DND-41 (cell line): ENCODE measurements at regions not wholly inside any gene's neighbourhood (a gene's known extent, or its start where the extent isn't known, plus 50 kb on each side); places are given as distances from the start of the nearest gene placed in this dataset.

Source experiments
- ATAC-seq: fragments of 200-7000 bp; cut with Tn5 transposase; 3 replicates; pipeline ENCODE4 v1.9.1; 2021; ENCODE audit warnings: low read depth; ENCODE audit not compliant: insufficient read depth
- DNase-seq: peaks from one replicate; pipeline ENCODE4 v3.0.0-alpha.2; 2020
- H2AFZ ChIP-seq: 2 replicates; pipeline ENCODE4 v1.6.0; 2012; ENCODE audit warnings: low read depth, low read length
- H3K27ac ChIP-seq: 2 replicates; pipeline ENCODE4 v1.5.1; 2012; ENCODE audit warnings: low read length, inconsistent platforms
- H3K27me3 ChIP-seq: fragments of 200-600 bp; sonication (generic); 2 replicates; pipeline ENCODE4 v1.6.0; 2012; ENCODE audit warnings: low read length, mild to moderate bottlenecking, inconsistent platforms; ENCODE audit not compliant: insufficient read depth, poor library complexity
- H3K36me3 ChIP-seq: 2 replicates; pipeline ENCODE4 v1.5.1; 2012; ENCODE audit warnings: low read length, inconsistent platforms; ENCODE audit not compliant: insufficient read depth
- H3K4me1 ChIP-seq: 2 replicates; pipeline ENCODE4 v1.5.1; 2012; ENCODE audit warnings: mild to moderate bottlenecking, low read length; ENCODE audit not compliant: insufficient read depth
- H3K4me2 ChIP-seq: 2 replicates; pipeline ENCODE4 v1.6.0; 2012; ENCODE audit warnings: mild to moderate bottlenecking, moderate library complexity, low read length, inconsistent platforms; ENCODE audit not compliant: insufficient read depth
- H3K4me3 ChIP-seq, 2 experiments: fragments of 200-600 bp in 1 of 2; shearing (Covaris generic) in 1 of 2; 2 replicates each; pipeline ENCODE4 v1.5.1; 2012 to 2016; ENCODE audit warnings: inconsistent platforms in 2 of 2, low read length in 2 of 2, mild to moderate bottlenecking in 2 of 2, low read depth in 1 of 2, moderate library complexity in 1 of 2
- H3K79me2 ChIP-seq: 2 replicates; pipeline ENCODE4 v1.6.0; 2012; ENCODE audit warnings: low read length, inconsistent platforms; ENCODE audit not compliant: insufficient read depth
- H3K9ac ChIP-seq: 2 replicates; pipeline ENCODE4 v1.6.0; 2012; ENCODE audit warnings: low read depth, mild to moderate bottlenecking, inconsistent platforms, low read length, moderate library complexity
- H3K9me3 ChIP-seq: 2 replicates; pipeline ENCODE4 v1.5.1; 2012; ENCODE audit warnings: low read length, moderate library complexity, mild to moderate bottlenecking, inconsistent platforms; ENCODE audit not compliant: insufficient read depth, severe bottlenecking
- H4K20me1 ChIP-seq: 2 replicates; pipeline ENCODE4 v1.6.0; 2012; ENCODE audit warnings: low read length; ENCODE audit not compliant: insufficient read depth
- EZH2 ChIP-seq: IDR thresholded peaks from 3 replicates; pipeline ENCODE4 v1.6.1; 2012; ENCODE audit warnings: borderline replicate concordance, low read depth, mild to moderate bottlenecking, moderate library complexity, low read length, inconsistent platforms; ENCODE audit not compliant: severe bottlenecking
- TF ChIP-seq, protein P1 (sequence below): IDR thresholded peaks from 2 replicates; pipeline ENCODE4 v1.5.1; 2012; ENCODE audit warnings: borderline replicate concordance, low read length, moderate library complexity, mild to moderate bottlenecking; ENCODE audit not compliant: poor library complexity, severe bottlenecking; ENCODE audit errors: extremely low read depth

DNA sequence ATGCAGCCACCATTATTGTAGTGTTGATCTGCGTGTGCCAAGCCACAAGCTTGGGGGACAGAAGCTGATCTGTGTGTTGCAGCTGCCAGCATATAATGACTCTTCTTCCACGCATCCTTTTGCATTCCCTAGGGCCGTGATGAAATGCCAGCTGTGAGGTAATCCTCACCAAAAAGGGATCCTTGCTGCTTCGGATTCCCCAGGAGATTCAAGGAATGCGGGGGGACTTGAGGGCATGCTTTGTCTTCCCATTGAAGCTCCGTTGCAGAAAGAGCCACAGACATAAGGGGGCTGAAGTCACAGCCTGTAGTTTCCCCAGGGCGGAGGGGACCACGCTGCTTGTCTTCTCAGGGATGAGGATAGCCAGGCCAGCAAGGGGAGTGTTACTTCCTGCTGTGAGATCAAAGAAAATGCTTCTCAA, 281.6 kb upstream of the FMN2 start:
- H3K27me3 ChIP-seq = no peaks in the 10 kb centered on the region
- TF ChIP-seq, protein P1, sequence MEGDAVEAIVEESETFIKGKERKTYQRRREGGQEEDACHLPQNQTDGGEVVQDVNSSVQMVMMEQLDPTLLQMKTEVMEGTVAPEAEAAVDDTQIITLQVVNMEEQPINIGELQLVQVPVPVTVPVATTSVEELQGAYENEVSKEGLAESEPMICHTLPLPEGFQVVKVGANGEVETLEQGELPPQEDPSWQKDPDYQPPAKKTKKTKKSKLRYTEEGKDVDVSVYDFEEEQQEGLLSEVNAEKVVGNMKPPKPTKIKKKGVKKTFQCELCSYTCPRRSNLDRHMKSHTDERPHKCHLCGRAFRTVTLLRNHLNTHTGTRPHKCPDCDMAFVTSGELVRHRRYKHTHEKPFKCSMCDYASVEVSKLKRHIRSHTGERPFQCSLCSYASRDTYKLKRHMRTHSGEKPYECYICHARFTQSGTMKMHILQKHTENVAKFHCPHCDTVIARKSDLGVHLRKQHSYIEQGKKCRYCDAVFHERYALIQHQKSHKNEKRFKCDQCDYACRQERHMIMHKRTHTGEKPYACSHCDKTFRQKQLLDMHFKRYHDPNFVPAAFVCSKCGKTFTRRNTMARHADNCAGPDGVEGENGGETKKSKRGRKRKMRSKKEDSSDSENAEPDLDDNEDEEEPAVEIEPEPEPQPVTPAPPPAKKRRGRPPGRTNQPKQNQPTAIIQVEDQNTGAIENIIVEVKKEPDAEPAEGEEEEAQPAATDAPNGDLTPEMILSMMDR = no peak
- TF ChIP-seq EZH2 = no peak
- no peaks in the 10 kb centered on the region for H3K4me1 ChIP-seq
- ATAC-seq (no peak), DNase-seq (no peak)
- H4K20me1 ChIP-seq = no peaks in the 10 kb centered on the region
- no peak overlapping the region for H3K4me3 ChIP-seq
- H3K9me3 ChIP-seq = no peaks in the 10 kb centered on the region
- no peaks in the 10 kb centered on the region for H3K79me2 ChIP-seq
- no peaks in the 10 kb centered on the region for H3K36me3 ChIP-seq
- no peak overlapping the region for H3K4me2 ChIP-seq
- H3K27ac ChIP-seq = no peak overlapping the region
- no peak overlapping the region for H2AFZ ChIP-seq
- H3K9ac ChIP-seq = no peak overlapping the region

DNA sequence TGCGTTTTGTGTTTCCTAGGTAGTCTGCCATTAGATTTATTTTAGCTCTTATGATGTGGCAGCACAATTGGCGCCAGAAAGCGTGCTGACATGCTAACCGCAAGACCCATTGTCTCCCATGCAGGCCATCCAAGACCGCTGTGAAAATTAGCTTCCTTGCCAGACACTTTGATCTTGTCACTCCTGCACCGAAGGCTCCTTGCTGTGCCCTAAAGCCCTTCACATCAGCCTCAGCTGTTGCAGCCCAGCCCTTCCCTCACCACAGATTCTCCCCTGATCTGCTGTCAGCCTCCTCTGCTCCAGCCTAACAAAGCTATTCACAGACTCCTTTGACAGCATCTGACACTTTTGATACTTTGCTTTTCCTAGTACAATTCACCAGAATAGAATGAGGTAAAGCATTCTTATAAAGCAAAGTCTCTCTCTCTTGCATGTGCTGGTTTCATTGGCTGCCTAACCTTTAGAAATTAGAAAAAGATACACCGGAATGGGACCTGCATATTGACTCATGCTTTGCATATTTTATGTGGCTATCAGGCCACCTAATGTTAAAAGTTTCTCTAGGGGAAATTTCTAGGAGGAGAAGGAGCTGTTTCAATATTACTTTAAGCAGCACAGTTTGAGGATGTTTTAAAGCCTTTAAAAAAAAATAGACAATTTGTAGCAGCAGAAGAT, 280.3 kb upstream of the FMN2 start:
- Histone ChIP-seq H4K20me1 (no peaks in the 10 kb centered on the region), H3K79me2 (no peaks in the 10 kb centered on the region), H2AFZ (no peak overlapping the region), H3K4me1 (no peaks in the 10 kb centered on the region), H3K4me3 (no peak overlapping the region), H3K27me3 (no peaks in the 10 kb centered on the region), H3K36me3 (no peaks in the 10 kb centered on the region), H3K27ac (no peak overlapping the region), H3K4me2 (no peak overlapping the region), H3K9me3 (no peaks in the 10 kb centered on the region), H3K9ac (no peak overlapping the region)
- DNase-seq (peak; percentile 32), ATAC-seq (peak; percentile 76)
- no peak for TF ChIP-seq EZH2
- TF ChIP-seq, protein P1 = no peak

DNA sequence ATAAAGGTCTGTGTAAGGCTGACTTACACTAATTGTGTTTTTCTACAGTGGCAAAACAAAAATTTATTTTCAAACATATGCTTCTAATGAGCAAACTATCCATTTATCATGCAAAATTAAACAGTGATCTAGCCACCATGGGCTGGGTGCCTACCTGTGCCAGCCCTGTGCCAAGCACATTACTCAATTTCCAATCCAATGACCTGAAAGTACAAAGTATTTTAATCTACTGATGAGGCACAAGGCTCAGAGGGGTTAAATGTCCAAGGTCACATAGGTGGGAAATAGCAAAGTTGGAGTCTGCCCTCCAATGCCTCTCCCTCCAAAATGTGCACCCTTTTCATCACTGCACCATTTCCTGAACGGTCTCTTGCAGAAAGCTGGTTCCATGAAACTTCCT, 279.1 kb upstream of the FMN2 start:
- no peak for ATAC-seq
- Histone ChIP-seq H3K27ac (no peak overlapping the region), H3K9me3 (no peaks in the 10 kb centered on the region), H3K36me3 (no peaks in the 10 kb centered on the region), H3K79me2 (no peaks in the 10 kb centered on the region), H4K20me1 (no peaks in the 10 kb centered on the region), H3K4me2 (no peak overlapping the region), H2AFZ (no peak overlapping the region), H3K9ac (no peak overlapping the region), H3K4me1 (no peaks in the 10 kb centered on the region), H3K27me3 (no peaks in the 10 kb centered on the region), H3K4me3 (no peak overlapping the region)
- DNase-seq = no peak
- TF ChIP-seq EZH2 = no peak
- TF ChIP-seq, protein P1 = no peak
